Activated CD4-positive, alpha-beta T cell treated with anti-CD3 and anti-CD28 coated beads, Interleukin-2, amount 10 ng/mL, durations not matched to agents 24 days and 14 days (primary cell): ENCODE measurements at regions not wholly inside any gene's neighbourhood (a gene's known extent, or its start where the extent isn't known, plus 50 kb on each side); places are given as distances from the start of the nearest gene placed in this dataset.
"Not testable (repeated sequence)": the region's sequence is repeated elsewhere in the genome, so short reads cannot be mapped to it uniquely, and the experiment has no call there.

Experiments
- DNase-seq: peaks from one replicate; pipeline ENCODE4 v3.0.0; 2022
- H3K27ac Mint-ChIP-seq: one replicate; pipeline ENCODE4 v1.8.0; 2022; ENCODE audit warnings: mild to moderate bottlenecking, mixed read lengths
- H3K27me3 Mint-ChIP-seq: one replicate; pipeline ENCODE4 v1.8.0; 2022; ENCODE audit warnings: mixed read lengths
- H3K36me3 Mint-ChIP-seq: one replicate; pipeline ENCODE4 v1.8.0; 2022; ENCODE audit warnings: low read depth, mild to moderate bottlenecking, mixed read lengths
- H3K4me1 Mint-ChIP-seq: one replicate; pipeline ENCODE4 v1.8.0; 2021; ENCODE audit warnings: mixed read lengths
- H3K4me3 Mint-ChIP-seq: one replicate; pipeline ENCODE4 v1.8.0; 2022; ENCODE audit warnings: mild to moderate bottlenecking, moderate library complexity, mixed read lengths
- H3K9me3 Mint-ChIP-seq: one replicate; pipeline ENCODE4 v1.8.0; 2021; ENCODE audit warnings: mixed read lengths
- intact Hi-C: fragments of 100-400 bp; cut with micrococcal nuclease; formaldehyde crosslinking; loops from one replicate; pipeline ENCODE4 v1.15.1; 2023

- H3K4me1 Mint-ChIP-seq: no peaks in the 10 kb centered on the region
- no peak overlapping the region for H3K27ac Mint-ChIP-seq
- no peak overlapping the region for H3K4me3 Mint-ChIP-seq
- intact Hi-C loops: no loop called here
- no peaks in the 10 kb centered on the region for H3K36me3 Mint-ChIP-seq
- H3K9me3 Mint-ChIP-seq: no peaks in the 10 kb centered on the region
- peaks cover 14% of the 10 kb centered on the region for H3K27me3 Mint-ChIP-seq
- DNase-seq: no peak
Measured at GRCh38 chr13:43946281-43946680, 66.6 kb downstream of the LACC1 start.

GRCh38 chr13:43947897-43948458 is 68.3 kb downstream of the LACC1 start:
- Mint-ChIP-seq H3K9me3 (no peaks in the 10 kb centered on the region), H3K4me3 (no peak overlapping the region), H3K27me3 (peaks cover 11% of the 10 kb centered on the region), H3K4me1 (no peaks in the 10 kb centered on the region), H3K27ac (no peak overlapping the region), H3K36me3 (no peaks in the 10 kb centered on the region)
- intact Hi-C loops: no loop called here
- no peak for DNase-seq

DNA sequence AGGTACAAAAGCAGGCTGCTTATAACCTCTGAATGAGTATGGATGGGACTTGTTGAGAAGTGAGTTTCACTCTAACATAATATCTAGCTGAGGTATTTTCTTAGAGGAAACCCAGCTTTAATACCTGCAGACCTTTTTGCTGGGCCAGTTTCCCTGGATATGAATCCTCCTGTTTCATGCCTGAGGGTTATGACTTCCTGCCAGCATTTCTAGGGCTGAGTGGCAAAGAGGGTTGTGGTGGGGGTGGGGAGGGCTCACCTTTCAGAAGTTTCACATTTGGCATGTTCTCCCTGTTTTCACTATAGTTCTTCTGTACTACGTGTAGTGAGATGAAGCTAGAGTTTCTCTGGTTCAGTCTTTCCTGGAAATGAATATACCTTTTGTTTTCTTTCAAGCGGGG is 73.7 kb downstream of the LACC1 start:
- no peaks in the 10 kb centered on the region for H3K9me3 Mint-ChIP-seq

GRCh38 chr13:43956975-43957374 is 77.3 kb downstream of the LACC1 start:
- H3K4me3 Mint-ChIP-seq, H3K9me3 Mint-ChIP-seq, H3K36me3 Mint-ChIP-seq, DNase-seq, H3K4me1 Mint-ChIP-seq, intact Hi-C loops, H3K27ac Mint-ChIP-seq: not testable (repeated sequence)
- peaks cover 12% of the 10 kb centered on the region for H3K27me3 Mint-ChIP-seq

More for the DNA sequence above, 73.7 kb downstream of the LACC1 start:
- no peak for DNase-seq
- Mint-ChIP-seq H3K4me3 (no peak overlapping the region), H3K27me3 (peaks cover 14% of the 10 kb centered on the region), H3K4me1 (no peaks in the 10 kb centered on the region), H3K27ac (no peak overlapping the region), H3K36me3 (no peaks in the 10 kb centered on the region)
- intact Hi-C loops: no loop called here

DNA sequence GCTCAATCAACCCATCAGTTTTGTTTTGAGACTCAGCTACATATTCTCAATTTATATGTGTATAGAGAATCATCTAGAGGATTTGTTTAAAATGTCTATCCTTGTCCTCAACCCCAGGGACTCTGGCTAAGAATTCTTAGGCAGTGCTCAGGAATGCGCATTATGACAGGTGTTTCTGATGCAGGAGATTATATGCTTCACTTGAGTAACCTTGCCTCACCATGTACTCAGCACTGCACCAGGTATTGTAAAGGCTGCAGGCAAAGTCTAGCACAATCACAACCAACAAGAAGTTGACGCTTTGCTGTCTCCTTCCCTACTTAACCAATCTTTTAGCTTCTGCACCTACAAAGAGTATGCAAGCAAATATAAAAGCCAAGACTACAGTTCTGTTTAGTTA is 79.6 kb downstream of the LACC1 start:
- no peak for DNase-seq
- intact Hi-C loops: no loop called here
- Mint-ChIP-seq H3K36me3 (no peaks in the 10 kb centered on the region), H3K27me3 (peaks cover 4% of the 10 kb centered on the region), H3K4me1 (no peaks in the 10 kb centered on the region), H3K9me3 (no peaks in the 10 kb centered on the region), H3K27ac (no peak overlapping the region), H3K4me3 (no peak overlapping the region)

DNA sequence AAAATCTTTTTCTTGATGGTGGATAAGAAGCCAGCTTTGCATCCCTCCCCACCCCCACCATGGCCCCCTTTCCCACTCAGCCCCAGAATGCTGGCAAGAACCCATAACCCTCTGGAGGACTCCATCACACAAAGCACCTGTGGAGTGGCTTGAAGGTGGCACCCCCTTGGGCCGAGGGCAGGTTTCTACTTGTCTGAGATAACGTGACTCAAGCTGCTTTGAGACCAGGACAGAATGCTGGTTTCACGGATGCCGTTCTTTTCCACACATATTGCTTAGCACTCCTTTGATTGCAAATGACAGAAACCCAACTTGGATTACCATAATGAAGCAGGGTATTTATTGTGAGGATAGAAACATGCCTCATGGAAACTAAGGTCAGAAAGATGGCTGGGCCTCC is 82.2 kb downstream of the LACC1 start:
- H3K9me3 Mint-ChIP-seq: no peaks in the 10 kb centered on the region
- no peak for DNase-seq
- H3K27me3 Mint-ChIP-seq: no peaks in the 10 kb centered on the region
- no peaks in the 10 kb centered on the region for H3K4me1 Mint-ChIP-seq
- H3K36me3 Mint-ChIP-seq: no peaks in the 10 kb centered on the region
- intact Hi-C loops: no loop called here
- H3K27ac Mint-ChIP-seq: no peak overlapping the region
- H3K4me3 Mint-ChIP-seq: no peak overlapping the region

DNA sequence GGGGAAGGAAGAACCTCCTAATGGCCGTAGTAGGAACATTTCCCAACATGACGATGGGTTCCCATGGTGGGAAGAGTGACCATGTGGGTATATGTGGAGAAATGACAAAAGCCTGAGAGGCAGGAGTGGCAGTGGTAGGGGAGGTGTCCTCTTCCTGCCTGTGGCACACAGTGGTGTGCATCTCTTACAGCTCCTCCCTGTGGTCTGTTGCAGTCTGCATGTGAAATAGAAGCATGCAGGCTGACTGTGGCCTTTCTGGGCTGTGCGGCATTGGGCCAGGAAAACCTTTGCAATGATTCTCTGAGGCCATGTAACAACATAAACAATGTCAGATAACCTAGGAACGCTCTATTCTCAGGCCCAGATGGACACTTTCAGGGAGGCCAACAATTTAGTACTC is 84.0 kb downstream of the LACC1 start:
- Mint-ChIP-seq H3K27ac (no peak overlapping the region), H3K36me3 (no peaks in the 10 kb centered on the region), H3K4me1 (no peaks in the 10 kb centered on the region), H3K9me3 (no peaks in the 10 kb centered on the region), H3K27me3 (no peaks in the 10 kb centered on the region), H3K4me3 (no peak overlapping the region)
- intact Hi-C loops: no loop called here
- no peak for DNase-seq

- H3K4me3 Mint-ChIP-seq: no peak overlapping the region
- no peak for DNase-seq
- H3K9me3 Mint-ChIP-seq: peaks cover 3% of the 10 kb centered on the region
- intact Hi-C loops: no loop called here
- no peaks in the 10 kb centered on the region for H3K36me3 Mint-ChIP-seq
- H3K4me1 Mint-ChIP-seq: no peaks in the 10 kb centered on the region
- no peaks in the 10 kb centered on the region for H3K27me3 Mint-ChIP-seq
- H3K27ac Mint-ChIP-seq: no peak overlapping the region
Measured at GRCh38 chr13:43964698-43965458, 85.2 kb downstream of the LACC1 start.

DNA sequence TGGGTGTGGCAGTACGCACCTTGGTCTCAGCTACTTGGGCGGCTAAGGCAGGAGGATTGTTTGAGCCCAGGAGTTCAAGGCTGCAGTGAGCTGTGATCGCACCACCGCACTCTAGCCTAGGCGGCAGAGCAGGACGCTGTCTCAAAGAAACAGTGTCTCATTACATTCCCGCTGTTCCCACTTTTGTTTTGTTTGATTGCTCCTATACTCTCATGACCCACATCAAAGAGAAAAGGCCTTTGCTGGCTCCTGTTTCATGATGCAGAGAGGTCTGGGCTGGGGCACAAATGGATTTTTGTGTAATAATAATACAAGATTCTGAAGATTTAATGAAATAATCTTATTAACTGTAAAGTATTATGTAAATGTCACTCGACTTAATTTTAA is 85.7 kb downstream of the LACC1 start:
- no peaks in the 10 kb centered on the region for H3K36me3 Mint-ChIP-seq
- no peak overlapping the region for H3K27ac Mint-ChIP-seq
- no peak overlapping the region for H3K4me3 Mint-ChIP-seq
- DNase-seq: no peak
- no peaks in the 10 kb centered on the region for H3K4me1 Mint-ChIP-seq
- peaks cover 3% of the 10 kb centered on the region for H3K9me3 Mint-ChIP-seq
- no peaks in the 10 kb centered on the region for H3K27me3 Mint-ChIP-seq
- intact Hi-C loops: no loop called here

- H3K4me1 Mint-ChIP-seq, DNase-seq, H3K4me3 Mint-ChIP-seq, H3K9me3 Mint-ChIP-seq, H3K27me3 Mint-ChIP-seq, H3K36me3 Mint-ChIP-seq, H3K27ac Mint-ChIP-seq, intact Hi-C loops: not testable (repeated sequence)
Measured at GRCh38 chr13:43968251-43968942, 88.7 kb downstream of the LACC1 start.

GRCh38 chr13:43968943-43969690 is 89.4 kb downstream of the LACC1 start:
- H3K36me3 Mint-ChIP-seq, H3K27me3 Mint-ChIP-seq, intact Hi-C loops, H3K27ac Mint-ChIP-seq, H3K4me1 Mint-ChIP-seq, DNase-seq, H3K4me3 Mint-ChIP-seq, H3K9me3 Mint-ChIP-seq: not testable (repeated sequence)

DNA sequence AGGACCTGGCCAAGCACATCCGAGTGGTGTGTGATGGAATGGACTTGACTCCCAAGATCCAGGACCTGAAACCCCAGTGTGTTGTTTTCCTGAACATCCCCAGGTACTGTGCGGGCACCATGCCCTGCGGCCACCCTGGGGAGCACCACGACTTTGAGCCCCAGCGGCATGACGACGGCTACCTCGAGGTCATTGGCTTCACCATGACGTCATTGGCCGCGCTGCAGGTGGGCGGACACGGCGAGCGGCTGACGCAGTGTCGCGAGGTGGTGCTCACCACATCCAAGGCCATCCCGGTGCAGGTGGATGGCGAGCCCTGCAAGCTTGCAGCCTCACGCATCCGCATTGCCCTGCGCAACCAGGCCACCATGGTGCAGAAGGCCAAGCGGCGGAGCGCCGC is 90.2 kb downstream of the LACC1 start:
- DNase-seq, intact Hi-C loops, H3K36me3 Mint-ChIP-seq, H3K27ac Mint-ChIP-seq, H3K4me1 Mint-ChIP-seq, H3K27me3 Mint-ChIP-seq, H3K4me3 Mint-ChIP-seq, H3K9me3 Mint-ChIP-seq: not testable (repeated sequence)

- H3K27me3 Mint-ChIP-seq, H3K9me3 Mint-ChIP-seq, DNase-seq, H3K36me3 Mint-ChIP-seq, intact Hi-C loops, H3K4me1 Mint-ChIP-seq, H3K4me3 Mint-ChIP-seq, H3K27ac Mint-ChIP-seq: not testable (repeated sequence)
Measured at GRCh38 chr13:43970520-43971242, 91.0 kb downstream of the LACC1 start.
